ACHN (cell line): ENCODE measurements at regions not wholly inside any gene's neighbourhood (a gene's known extent, or its start where the extent isn't known, plus 50 kb on each side); places are given as distances from the start of the nearest gene placed in this dataset.

ENCODE experiments used
- DNase-seq: peaks from one replicate; pipeline ENCODE4 v3.0.0-alpha.2; 2015
- in situ Hi-C: cut with HindIII; loops from 2 replicates; pipeline ENCODE4 v1.10.0; 2017; ENCODE audit warnings: low sequenced_read_pairs, low pct_ligation_motif_present, low pct_unique_long_range_greater_than_20kb

GRCh38 chr18:76660571-76661192, 161.7 kb upstream of the ZNF236 start:
- in situ Hi-C loops, result no loop called here
- no peak for DNase-seq

- in situ Hi-C loops, result no loop called here
- DNase-seq, result no peak
Measured at GRCh38 chr18:76658627-76659026, 163.6 kb upstream of the ZNF516 start.

- DNase-seq, result no peak
- in situ Hi-C loops, result no loop called here
Measured at GRCh38 chr18:76657911-76658470, 162.9 kb upstream of the ZNF516 start.

- in situ Hi-C loops, result no loop called here
- DNase-seq, result no peak
Measured at GRCh38 chr18:76656925-76657827, 162.1 kb upstream of the ZNF516 start.

GRCh38 chr18:76654577-76654976, 159.5 kb upstream of the ZNF516 start:
- in situ Hi-C loops, result no loop called here
- DNase-seq, result no peak

- in situ Hi-C loops, result no loop called here
- DNase-seq, result no peak
Measured at GRCh38 chr18:76647322-76647721, 152.3 kb upstream of the ZNF516 start.

- DNase-seq, result no peak
- in situ Hi-C loops, result no loop called here
Measured at GRCh38 chr18:76644580-76644979, 149.5 kb upstream of the ZNF516 start.

GRCh38 chr18:76643996-76644395, 149.0 kb upstream of the ZNF516 start:
- no peak for DNase-seq
- in situ Hi-C loops, result no loop called here

GRCh38 chr18:76643199-76643598, 148.2 kb upstream of the ZNF516 start:
- in situ Hi-C loops, result no loop called here

GRCh38 chr18:76640438-76640837, 145.4 kb upstream of the ZNF516 start:
- DNase-seq, result no peak
- in situ Hi-C loops, result no loop called here

More at GRCh38 chr18:76643199-76643598, 148.2 kb upstream of the ZNF516 start:
- no peak for DNase-seq

GRCh38 chr18:76634564-76634963, 139.5 kb upstream of the ZNF516 start:
- DNase-seq, result no peak
- in situ Hi-C loops, result no loop called here

GRCh38 chr18:76633588-76634269, 138.7 kb upstream of the ZNF516 start:
- in situ Hi-C loops, result no loop called here
- no peak for DNase-seq

GRCh38 chr18:76627444-76627843, 132.4 kb upstream of the ZNF516 start:
- DNase-seq, result no peak
- in situ Hi-C loops, result no loop called here

- DNase-seq, result no peak
- in situ Hi-C loops, result no loop called here
Measured at GRCh38 chr18:76626991-76627390, 131.9 kb upstream of the ZNF516 start.

GRCh38 chr18:76622651-76623050, 127.6 kb upstream of the ZNF516 start:
- DNase-seq, result no peak
- in situ Hi-C loops, result no loop called here

- DNase-seq, result no peak
- in situ Hi-C loops, result no loop called here
Measured at GRCh38 chr18:76621782-76622495, 126.9 kb upstream of the ZNF516 start.

GRCh38 chr18:76621226-76621625, 126.2 kb upstream of the ZNF516 start:
- in situ Hi-C loops, result no loop called here

GRCh38 chr18:76620321-76621170, 125.5 kb upstream of the ZNF516 start:
- no peak for DNase-seq
- in situ Hi-C loops, result no loop called here

More at GRCh38 chr18:76621226-76621625, 126.2 kb upstream of the ZNF516 start:
- no peak for DNase-seq
